IPS DF 6.9 (cell line): ENCODE measurements at regions not wholly inside any gene's neighbourhood (a gene's known extent, or its start where the extent isn't known, plus 50 kb on each side); places are given as distances from the start of the nearest gene placed in this dataset.

Source experiments
- DNase-seq: peaks from one replicate; pipeline ENCODE4 v3.0.0-alpha.2; 2013; ENCODE audit warnings: low read depth, low spot score
- H3K27ac ChIP-seq: one replicate; pipeline ENCODE4 v1.5.1; 2013; ENCODE audit warnings: low read length, control low read depth
- H3K27me3 ChIP-seq: 2 replicates; pipeline ENCODE4 v1.6.1; 2013; ENCODE audit warnings: mild to moderate bottlenecking, low read length; ENCODE audit not compliant: control insufficient read depth, insufficient read depth
- H3K36me3 ChIP-seq: 2 replicates; pipeline ENCODE4 v1.6.1; 2013; ENCODE audit warnings: low read length; ENCODE audit not compliant: control insufficient read depth, insufficient read depth
- H3K4me1 ChIP-seq: 2 replicates; pipeline ENCODE4 v1.6.1; 2013; ENCODE audit warnings: low read length; ENCODE audit not compliant: control insufficient read depth, insufficient read depth
- H3K4me3 ChIP-seq: 2 replicates; pipeline ENCODE4 v1.5.1; 2013; ENCODE audit warnings: mild to moderate bottlenecking, low read length
- H3K9me3 ChIP-seq: 2 replicates; pipeline ENCODE4 v1.6.1; 2013; ENCODE audit warnings: low read length, inconsistent platforms; ENCODE audit not compliant: control insufficient read depth, insufficient read depth
- WGBS: extraction: QIAGEN DNeasy Blood & Tissue Kit; methylation state at CpG from one replicate; pipeline ENCODE4 v1.1.7; 2013; ENCODE audit warnings: mixed read lengths, missing lambda C conversion rate; ENCODE audit not compliant: insufficient read length, insufficient coverage; 5-methylcytosine and 5-hydroxymethylcytosine counted together

DNA sequence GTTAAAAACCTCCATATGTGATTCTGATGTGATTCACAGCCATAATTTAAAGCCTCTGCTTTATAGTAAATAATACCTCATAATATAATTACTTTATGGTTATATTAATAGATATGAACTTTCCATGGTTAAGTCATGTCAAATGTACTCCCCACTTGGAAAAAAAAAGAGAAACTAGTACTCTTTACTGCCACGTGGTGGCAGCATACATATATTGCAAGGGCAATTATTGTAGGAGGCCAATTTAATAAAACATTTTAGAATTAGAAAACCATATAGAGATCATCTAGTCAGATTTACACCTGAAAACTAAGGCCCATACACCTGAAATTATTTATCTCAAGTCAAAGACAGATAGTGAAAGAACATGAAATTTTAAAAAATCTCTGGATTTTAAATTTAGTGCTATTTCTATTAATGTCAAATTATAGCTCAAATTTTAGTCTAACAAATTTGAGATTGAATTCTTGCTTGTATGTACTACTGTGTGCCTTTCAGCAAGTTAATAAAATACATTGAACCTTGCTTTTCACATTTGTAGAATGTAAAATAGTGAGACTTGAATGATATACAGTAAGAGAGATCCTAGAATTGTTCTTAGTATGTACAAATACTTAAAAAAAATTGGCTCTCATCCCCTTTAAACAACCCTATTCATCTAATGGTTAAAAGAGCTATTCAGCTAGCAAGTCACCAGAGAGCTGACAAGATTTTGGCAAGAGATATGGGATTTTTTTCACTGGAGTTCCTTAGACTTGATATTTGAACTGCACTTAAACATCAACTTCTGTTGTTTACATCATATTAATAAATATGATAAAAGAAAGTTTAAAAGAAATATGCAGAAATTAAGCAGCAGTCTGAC, 603.8 kb downstream of the TLE4 start:
- Histone ChIP-seq H3K27ac (no peak overlapping the region), H3K36me3 (no peaks in the 10 kb centered on the region), H3K4me3 (no peak overlapping the region), H3K9me3 (no peaks in the 10 kb centered on the region), H3K4me1 (no peaks in the 10 kb centered on the region), H3K27me3 (0 out of 2 replicates have a peak, but pooled peaks cover 1% of the 10 kb centered on the region)
- no peak for DNase-seq
- no CpG with 5 or more reads among the region's 1 CpG for WGBS

DNA sequence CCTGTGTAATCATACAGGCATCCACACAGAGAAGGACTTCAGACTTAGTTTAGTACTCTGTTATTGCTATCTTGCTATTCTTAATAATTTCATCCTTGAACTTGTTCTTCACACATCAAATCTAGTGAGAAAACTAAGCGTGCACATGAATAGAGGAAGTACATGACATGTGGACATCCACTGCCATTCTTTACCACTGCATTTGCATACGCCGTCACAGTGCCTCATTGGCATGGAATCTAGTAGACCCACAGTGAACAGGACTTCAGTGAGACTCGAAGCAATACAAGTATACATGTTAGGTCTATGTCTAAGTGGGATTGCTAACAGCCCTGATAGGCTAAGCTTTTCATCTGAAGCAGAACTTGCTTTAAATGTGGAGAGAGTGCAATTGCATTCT, 592.1 kb downstream of the TLE4 start:
- WGBS, result no CpG with 5 or more reads among the region's 4 CpGs
- no peaks in the 10 kb centered on the region for H3K4me1 ChIP-seq
- H3K4me3 ChIP-seq, result no peak overlapping the region
- DNase-seq, result no peak
- no peaks in the 10 kb centered on the region for H3K36me3 ChIP-seq
- no peak overlapping the region for H3K27ac ChIP-seq
- no peaks in the 10 kb centered on the region for H3K27me3 ChIP-seq
- no peaks in the 10 kb centered on the region for H3K9me3 ChIP-seq

DNA sequence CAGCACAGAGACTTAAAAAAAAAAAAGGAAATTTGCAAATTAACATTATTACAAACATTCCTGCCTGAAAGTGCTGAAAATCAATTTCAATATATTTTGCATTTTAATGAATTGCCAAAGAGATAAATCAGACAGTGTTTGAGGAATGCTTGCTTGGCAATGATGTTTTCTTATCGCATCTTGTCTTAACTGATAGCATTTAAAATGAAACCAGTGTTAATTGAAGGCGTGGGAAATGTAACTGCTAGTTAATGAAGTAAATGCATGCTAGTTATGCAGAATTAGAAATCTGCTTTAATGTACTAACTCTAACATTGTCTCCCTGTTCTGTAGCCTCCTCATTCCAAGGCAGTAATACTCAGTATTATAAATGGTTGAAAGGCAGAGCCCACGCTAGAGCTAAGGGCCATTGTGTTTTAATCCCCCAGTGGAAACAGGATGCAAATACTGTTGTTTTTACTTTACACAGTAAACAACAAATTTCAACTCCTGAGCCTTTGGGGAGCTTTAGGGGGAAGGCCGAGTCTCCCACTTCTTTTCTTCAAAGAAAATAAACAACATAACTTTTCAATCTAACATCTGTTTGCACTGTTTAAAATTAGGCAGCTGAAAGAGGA, 586.9 kb downstream of the TLE4 start:
- no peak overlapping the region for H3K27ac ChIP-seq
- no CpG with 5 or more reads among the region's 4 CpGs for WGBS
- no peaks in the 10 kb centered on the region for H3K9me3 ChIP-seq
- no peaks in the 10 kb centered on the region for H3K27me3 ChIP-seq
- no peak overlapping the region for H3K4me3 ChIP-seq
- H3K4me1 ChIP-seq, result no peaks in the 10 kb centered on the region
- no peak for DNase-seq
- H3K36me3 ChIP-seq, result no peaks in the 10 kb centered on the region

DNA sequence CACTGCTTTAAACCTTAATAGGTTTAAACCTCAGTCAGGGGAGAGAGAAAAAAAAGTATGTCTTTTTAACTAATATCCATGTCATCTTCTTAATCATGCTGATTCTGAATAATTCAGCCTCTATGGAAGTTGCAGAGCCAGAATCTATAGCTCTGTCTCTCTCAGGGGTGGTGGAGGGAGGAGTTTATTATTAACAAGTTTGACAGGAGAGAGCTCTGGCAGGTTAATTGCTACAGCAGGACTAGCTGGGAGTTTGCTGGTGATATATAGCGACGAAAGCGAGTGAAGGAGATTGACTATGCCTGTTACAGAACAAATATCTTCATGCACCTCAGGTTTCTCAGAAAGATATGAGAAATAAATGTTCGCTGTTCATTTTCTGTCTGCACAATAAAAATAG, 586.4 kb downstream of the TLE4 start:
- H3K36me3 ChIP-seq, result no peaks in the 10 kb centered on the region
- H3K27ac ChIP-seq, result no peak overlapping the region
- no peak for DNase-seq

GRCh38 chr9:80157561-80157983, 585.8 kb downstream of the TLE4 start:
- no peaks in the 10 kb centered on the region for H3K4me1 ChIP-seq
- DNase-seq, result no peak
- no peak overlapping the region for H3K4me3 ChIP-seq
- no peaks in the 10 kb centered on the region for H3K27me3 ChIP-seq
- no peaks in the 10 kb centered on the region for H3K9me3 ChIP-seq
- no CpG with 5 or more reads among the region's 4 CpGs for WGBS
- H3K27ac ChIP-seq, result no peak overlapping the region
- no peaks in the 10 kb centered on the region for H3K36me3 ChIP-seq

More for the DNA sequence above, 586.4 kb downstream of the TLE4 start:
- H3K27me3 ChIP-seq, result no peaks in the 10 kb centered on the region
- no peaks in the 10 kb centered on the region for H3K4me1 ChIP-seq
- no CpG with 5 or more reads among the region's 4 CpGs for WGBS
- no peaks in the 10 kb centered on the region for H3K9me3 ChIP-seq
- H3K4me3 ChIP-seq, result no peak overlapping the region

- Histone ChIP-seq H3K4me1 (no peaks in the 10 kb centered on the region), H3K9me3 (no peaks in the 10 kb centered on the region), H3K27me3 (no peaks in the 10 kb centered on the region), H3K36me3 (no peaks in the 10 kb centered on the region), H3K27ac (no peak overlapping the region), H3K4me3 (no peak overlapping the region)
- no CpG with 5 or more reads among the region's 2 CpGs for WGBS
- no peak for DNase-seq
These were observed 585.1 kb downstream of the TLE4 start for GRCh38 chr9:80156756-80157472.

- H3K9me3 ChIP-seq, result no peaks in the 10 kb centered on the region
- no peak for DNase-seq
- no peak overlapping the region for H3K4me3 ChIP-seq
- WGBS, result no CpG with 5 or more reads among the region's 2 CpGs
- H3K4me1 ChIP-seq, result no peaks in the 10 kb centered on the region
- no peaks in the 10 kb centered on the region for H3K36me3 ChIP-seq
- no peak overlapping the region for H3K27ac ChIP-seq
- no peaks in the 10 kb centered on the region for H3K27me3 ChIP-seq
These were observed 584.5 kb downstream of the TLE4 start for GRCh38 chr9:80156262-80156661.

DNA sequence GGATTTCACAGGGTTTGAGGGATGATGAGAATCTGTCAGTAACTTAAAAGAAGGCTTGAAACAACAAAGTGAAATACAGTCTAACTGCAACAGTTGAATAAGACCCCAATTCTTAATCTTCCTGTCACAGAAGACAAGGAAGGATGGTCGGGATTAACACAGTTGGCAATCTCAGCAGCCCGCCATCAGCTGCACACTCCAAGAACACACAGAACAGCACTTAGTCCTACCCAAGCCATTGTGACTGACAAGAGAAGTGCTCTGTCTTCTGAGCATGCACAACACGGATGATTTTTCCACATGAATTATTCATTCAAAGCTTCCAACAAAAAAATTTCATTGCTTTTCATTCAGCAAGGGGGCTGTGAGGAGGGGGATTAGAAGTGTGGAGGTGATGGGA, 576.1 kb downstream of the TLE4 start:
- H3K9me3 ChIP-seq, result no peaks in the 10 kb centered on the region
- H3K36me3 ChIP-seq, result no peaks in the 10 kb centered on the region
- no peaks in the 10 kb centered on the region for H3K27me3 ChIP-seq
- no peak overlapping the region for H3K27ac ChIP-seq
- WGBS, result no CpG with 5 or more reads among the region's 3 CpGs
- H3K4me1 ChIP-seq, result peaks cover 1% of the 10 kb centered on the region; the same call in 1 of the 2 replicates
- DNase-seq, result no peak
- H3K4me3 ChIP-seq, result no peak overlapping the region

GRCh38 chr9:80146466-80146865, 574.7 kb downstream of the TLE4 start:
- Histone ChIP-seq H3K9me3 (no peaks in the 10 kb centered on the region), H3K27me3 (no peaks in the 10 kb centered on the region), H3K4me3 (no peak overlapping the region), H3K27ac (no peak overlapping the region), H3K36me3 (no peaks in the 10 kb centered on the region), H3K4me1 (peaks cover 1% of the 10 kb centered on the region; the same call in 1 of the 2 replicates)
- DNase-seq, result no peak
- no CpG with 5 or more reads among the region's 1 CpG for WGBS

DNA sequence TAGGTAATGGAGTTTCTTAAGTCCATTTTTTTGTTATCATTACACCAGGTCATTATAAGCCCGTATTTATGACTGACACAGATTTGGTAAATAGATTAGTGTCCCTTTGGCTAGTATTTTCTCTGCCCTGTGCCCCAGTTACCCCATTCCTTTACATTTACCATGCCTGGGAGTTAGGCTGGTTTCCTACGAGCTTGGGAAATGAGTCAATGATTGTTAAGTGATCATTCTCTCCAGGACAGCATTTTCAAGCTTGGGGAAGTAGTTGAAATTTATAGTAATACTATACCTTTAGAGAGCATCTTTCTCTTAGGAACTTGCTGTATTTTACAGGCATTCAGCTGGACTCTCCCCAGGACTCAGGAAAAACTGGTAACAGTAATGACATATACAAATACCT, 573.1 kb downstream of the TLE4 start:
- no peak overlapping the region for H3K4me3 ChIP-seq
- H3K9me3 ChIP-seq, result no peaks in the 10 kb centered on the region
- H3K27me3 ChIP-seq, result no peaks in the 10 kb centered on the region
- no CpG with 5 or more reads among the region's 2 CpGs for WGBS
- H3K36me3 ChIP-seq, result no peaks in the 10 kb centered on the region
- H3K4me1 ChIP-seq, result peaks cover 1% of the 10 kb centered on the region; the same call in 1 of the 2 replicates
- H3K27ac ChIP-seq, result no peak overlapping the region
- no peak for DNase-seq
